ENCODE measurements at regions not wholly inside any gene's neighbourhood (a gene's known extent, or its start where the extent isn't known, plus 50 kb on each side); places are given as distances from the start of the nearest gene placed in this dataset.

DNA sequence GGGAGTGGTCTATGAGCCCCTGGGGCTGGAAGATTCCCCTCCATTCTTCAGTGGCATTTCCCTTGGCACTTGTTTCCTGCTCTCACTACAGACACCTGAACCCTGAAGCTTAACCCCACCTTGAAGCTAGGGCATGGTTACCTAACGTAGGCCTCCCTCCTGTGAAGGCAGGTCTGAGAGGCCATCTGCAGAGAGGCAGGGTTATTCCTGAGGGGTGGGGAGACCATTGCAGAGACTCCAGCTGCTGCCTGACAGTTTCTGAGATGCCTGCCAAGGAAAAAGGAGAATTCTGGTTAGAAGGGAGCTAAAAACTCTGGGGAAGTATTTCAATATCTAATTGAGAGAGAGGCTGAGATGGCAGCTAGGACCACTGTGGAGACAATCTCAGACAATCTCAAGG, 119.3 kb upstream of the NDUFV2 start:
- Histone ChIP-seq H3K36me3 (no peaks in the 10 kb centered on the region), H3K27me3 (no peaks in the 10 kb centered on the region), H3K27ac (no peak overlapping the region), H3K9me3 (no peaks in the 10 kb centered on the region), H3K4me3 (no peak overlapping the region), H3K4me1 (no peaks in the 10 kb centered on the region)
- intact Hi-C loops (cut with DNase I) = loop anchor here (10.0 kb wide), 1 partner anchor 288 kb away; no protein-coding TSS in a partner anchor
- TF ChIP-seq, protein P1, sequence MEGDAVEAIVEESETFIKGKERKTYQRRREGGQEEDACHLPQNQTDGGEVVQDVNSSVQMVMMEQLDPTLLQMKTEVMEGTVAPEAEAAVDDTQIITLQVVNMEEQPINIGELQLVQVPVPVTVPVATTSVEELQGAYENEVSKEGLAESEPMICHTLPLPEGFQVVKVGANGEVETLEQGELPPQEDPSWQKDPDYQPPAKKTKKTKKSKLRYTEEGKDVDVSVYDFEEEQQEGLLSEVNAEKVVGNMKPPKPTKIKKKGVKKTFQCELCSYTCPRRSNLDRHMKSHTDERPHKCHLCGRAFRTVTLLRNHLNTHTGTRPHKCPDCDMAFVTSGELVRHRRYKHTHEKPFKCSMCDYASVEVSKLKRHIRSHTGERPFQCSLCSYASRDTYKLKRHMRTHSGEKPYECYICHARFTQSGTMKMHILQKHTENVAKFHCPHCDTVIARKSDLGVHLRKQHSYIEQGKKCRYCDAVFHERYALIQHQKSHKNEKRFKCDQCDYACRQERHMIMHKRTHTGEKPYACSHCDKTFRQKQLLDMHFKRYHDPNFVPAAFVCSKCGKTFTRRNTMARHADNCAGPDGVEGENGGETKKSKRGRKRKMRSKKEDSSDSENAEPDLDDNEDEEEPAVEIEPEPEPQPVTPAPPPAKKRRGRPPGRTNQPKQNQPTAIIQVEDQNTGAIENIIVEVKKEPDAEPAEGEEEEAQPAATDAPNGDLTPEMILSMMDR (IDR thresholded peaks at IDR 0.05) = no peak
- DNase-seq (no peak), ATAC-seq (no peak)

DNA sequence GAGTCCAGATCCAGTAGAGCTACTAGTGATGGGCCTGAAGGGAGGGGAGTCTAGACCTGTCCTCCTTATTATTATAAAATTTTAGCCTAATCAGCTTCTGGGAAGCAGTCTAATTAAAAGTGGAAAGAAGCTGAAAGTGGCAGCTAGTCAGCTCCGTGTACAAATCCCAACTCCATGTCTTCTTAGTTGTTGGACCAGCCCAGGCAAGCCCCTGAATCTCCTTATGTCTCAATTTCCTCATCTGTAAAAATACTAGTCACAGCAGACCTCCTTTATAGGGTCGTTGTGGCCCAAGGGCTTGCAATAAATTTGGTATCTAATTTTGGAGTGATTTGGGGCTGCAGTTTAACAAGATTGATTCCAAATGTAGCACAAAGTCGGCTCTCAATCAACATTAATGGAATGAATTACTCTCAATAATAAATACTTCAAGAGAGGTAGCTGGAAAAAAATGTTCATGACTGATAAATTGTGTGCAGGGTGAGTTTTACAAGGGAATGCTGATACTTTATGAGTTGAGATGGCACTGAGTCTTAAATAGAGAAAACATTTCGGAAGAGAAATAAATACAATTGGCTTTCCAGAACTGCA, 118.3 kb upstream of the NDUFV2 start:
- H3K36me3 ChIP-seq = no peaks in the 10 kb centered on the region
- DNase-seq (no peak), ATAC-seq (no peak)
- TF ChIP-seq, protein P1 (IDR thresholded peaks at IDR 0.05) = no peak
- H3K27ac ChIP-seq = no peak overlapping the region
- intact Hi-C loops (cut with DNase I) = loop anchor here (10.0 kb wide), 1 partner anchor 289 kb away; no protein-coding TSS in a partner anchor
- H3K4me1 ChIP-seq = no peaks in the 10 kb centered on the region
- no peak overlapping the region for H3K4me3 ChIP-seq
- H3K9me3 ChIP-seq = no peaks in the 10 kb centered on the region
- H3K27me3 ChIP-seq = no peaks in the 10 kb centered on the region

DNA sequence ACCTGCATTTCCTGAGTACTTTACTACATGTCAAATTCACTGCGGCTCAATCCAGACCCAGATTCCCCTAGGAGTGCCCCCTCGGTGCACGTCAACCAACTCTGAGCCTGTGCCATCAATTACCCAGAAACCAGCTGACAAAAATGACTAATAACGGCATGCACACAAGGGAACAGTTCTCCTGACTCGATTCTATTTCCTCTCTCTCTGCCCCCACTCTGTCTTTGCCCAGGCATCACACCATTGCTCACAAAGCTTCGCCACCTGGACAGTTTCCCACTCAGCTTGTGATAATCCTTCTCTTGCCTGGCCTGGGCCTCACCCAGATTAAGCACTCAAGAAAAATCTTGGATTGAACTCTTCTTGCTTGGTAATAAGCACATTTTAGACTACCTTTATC, 115.3 kb upstream of the NDUFV2 start:
- DNase-seq (no peak), ATAC-seq (no peak)
- TF ChIP-seq, protein P1 (IDR thresholded peaks at IDR 0.05) = no peak
- no peaks in the 10 kb centered on the region for H3K4me1 ChIP-seq
- no peak overlapping the region for H3K4me3 ChIP-seq
- H3K9me3 ChIP-seq = no peaks in the 10 kb centered on the region
- no peaks in the 10 kb centered on the region for H3K27me3 ChIP-seq
- intact Hi-C loops (cut with DNase I) = loop anchor here (10.0 kb wide), 1 partner anchor 292 kb away; no protein-coding TSS in a partner anchor
- H3K36me3 ChIP-seq = no peaks in the 10 kb centered on the region
- H3K27ac ChIP-seq = no peak overlapping the region

DNA sequence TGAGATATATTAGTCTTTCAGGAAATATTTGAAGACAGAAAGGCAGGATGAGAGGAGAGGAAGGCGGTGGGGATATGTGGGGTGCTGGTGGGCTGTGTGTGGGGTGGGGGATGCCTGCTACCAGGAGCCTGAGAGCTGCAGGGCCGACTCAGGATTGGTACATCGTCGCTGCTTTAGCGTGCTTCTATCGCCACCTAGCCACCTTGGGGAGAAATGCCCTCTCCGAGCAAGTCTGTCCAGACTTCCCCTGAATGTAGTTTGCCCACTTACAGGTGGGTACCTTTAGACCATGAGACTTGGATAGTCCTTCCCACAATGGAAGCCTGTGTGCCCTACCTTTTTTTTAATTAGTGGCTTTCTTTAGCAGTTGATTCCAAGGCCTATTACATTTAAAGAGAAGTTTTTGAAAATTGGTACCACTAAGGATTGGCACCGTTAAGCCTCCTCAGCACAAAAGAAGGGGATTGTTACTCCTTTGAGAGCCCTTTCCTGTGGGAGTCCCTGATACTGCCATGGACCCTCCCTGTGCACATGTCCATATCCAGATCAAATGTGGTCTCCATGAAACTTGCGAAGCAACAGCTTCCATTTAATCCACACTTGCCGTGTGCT, 114.1 kb upstream of the NDUFV2 start:
- intact Hi-C loops (cut with DNase I) = loop anchor here (10.0 kb wide), 1 partner anchor 294 kb away; no protein-coding TSS in a partner anchor
- Histone ChIP-seq H3K27ac (no peak overlapping the region), H3K36me3 (no peaks in the 10 kb centered on the region), H3K4me3 (no peak overlapping the region), H3K27me3 (no peaks in the 10 kb centered on the region), H3K9me3 (no peaks in the 10 kb centered on the region), H3K4me1 (no peaks in the 10 kb centered on the region)
- ATAC-seq = peak; percentile 90
- TF ChIP-seq, protein P1 (IDR thresholded peaks at IDR 0.05) = peak; percentile 78
- DNase-seq = peak; percentile 72

DNA sequence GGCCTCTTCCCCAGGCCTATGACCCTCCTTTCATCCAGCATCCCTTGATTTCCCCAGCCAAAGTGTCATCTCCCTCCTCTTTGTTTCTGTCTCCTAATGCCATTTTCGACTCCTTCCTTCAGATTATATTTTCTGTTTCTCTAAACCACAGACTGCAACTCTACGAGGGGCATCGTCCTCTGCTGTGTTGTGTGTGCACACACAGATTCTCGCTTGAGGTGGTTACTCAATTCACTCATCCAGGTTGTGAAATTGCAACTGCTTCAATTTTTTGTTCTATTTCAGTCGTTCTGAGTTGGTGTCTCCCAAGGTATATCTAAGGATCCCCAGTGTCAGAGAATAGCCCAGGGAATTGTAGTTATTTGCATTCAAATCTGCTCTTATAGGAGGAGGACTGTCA, 113.5 kb upstream of the NDUFV2 start:
- TF ChIP-seq, protein P1 (IDR thresholded peaks at IDR 0.05) = no peak
- no peak for DNase-seq
- intact Hi-C loops (cut with DNase I) = loop anchor here (10.0 kb wide), 1 partner anchor 294 kb away; no protein-coding TSS in a partner anchor
- H3K36me3 ChIP-seq = no peaks in the 10 kb centered on the region
- no peaks in the 10 kb centered on the region for H3K4me1 ChIP-seq
- no peak for ATAC-seq
- no peaks in the 10 kb centered on the region for H3K27me3 ChIP-seq
- H3K27ac ChIP-seq = no peak overlapping the region
- H3K4me3 ChIP-seq = no peak overlapping the region
- H3K9me3 ChIP-seq = no peaks in the 10 kb centered on the region

Measured in upper lobe of right lung (tissue), 1 donor.